HEK293 (cell line): ENCODE measurements at regions not wholly inside any gene's neighbourhood (a gene's known extent, or its start where the extent isn't known, plus 50 kb on each side); places are given as distances from the start of the nearest gene placed in this dataset.
"Not testable (repeated sequence)": the region's sequence is repeated elsewhere in the genome, so short reads cannot be mapped to it uniquely, and the experiment has no call there.

Experiments used
- CTCF ChIA-PET: fragments of 350-600 bp; formaldehyde crosslinking; extraction: SDS; loops from one replicate; lab custom pipeline; 2021; ENCODE audit warnings: antibody characterized with exemption; lab: Yijun Ruan, JAX
- POLR2A ChIA-PET: fragments of 300-600 bp; formaldehyde crosslinking; extraction: SDS; loops from one replicate; lab custom pipeline; 2020; ENCODE audit warnings: antibody characterized with exemption, inconsistent platforms; lab: Yijun Ruan, JAX
- H3K27ac ChIP-seq: fragments of 200-500 bp; sonication (Bioruptor generic); 2 replicates; pipeline ENCODE4 v1.5.1; 2014; ENCODE audit warnings: low read depth, low read length, control low read depth, inconsistent platforms; ENCODE audit errors: extremely low read depth
- H3K36me3 ChIP-seq, 2 experiments: fragments of 200-500 bp in 1 of 2; sonication (Bioruptor generic) in 1 of 2; 1 replicate in 1 of 2; 2 replicates in 1 of 2; pipeline ENCODE4 v1.5.1; 2014 to 2017; ENCODE audit warnings: inconsistent platforms in 2 of 2, low read length in 2 of 2; ENCODE audit not compliant: control insufficient read depth in 2 of 2, insufficient read depth in 1 of 2
- H3K4me1 ChIP-seq: fragments of 200-500 bp; sonication (Bioruptor generic); 2 replicates; pipeline ENCODE4 v1.5.1; 2014; ENCODE audit warnings: mild to moderate bottlenecking, low read length, inconsistent platforms; ENCODE audit not compliant: control insufficient read depth, insufficient read depth
- H3K4me3 ChIP-seq: 2 replicates; pipeline ENCODE4 v1.5.1; 2011; ENCODE audit warnings: low read depth, mild to moderate bottlenecking, control low read depth, low read length, moderate library complexity
- H3K9me3 ChIP-seq: fragments of 200-500 bp; sonication (Bioruptor generic); 2 replicates; pipeline ENCODE4 v1.5.1; 2014; ENCODE audit warnings: low read depth, low read length, inconsistent platforms; ENCODE audit not compliant: control insufficient read depth, insufficient read depth
- MZF1 ChIP-seq: fragments of 450-650 bp; formaldehyde crosslinking; IDR thresholded peaks from 2 replicates; pipeline ENCODE4 v1.5.1; 2017; ENCODE audit warnings: missing biosample characterization, missing genetic modification characterization, borderline replicate concordance
- SCRT1 ChIP-seq: fragments of 450-650 bp; formaldehyde crosslinking; IDR thresholded peaks from 2 replicates; pipeline ENCODE4 v1.5.1; 2016; ENCODE audit warnings: missing biosample characterization, missing genetic modification characterization, borderline replicate concordance
- TRIM28 ChIP-seq: IDR thresholded peaks from 2 replicates; pipeline ENCODE4 v1.6.1; 2011; ENCODE audit warnings: low read length, control low read depth, borderline replicate concordance
- WT1 ChIP-seq: fragments of 450-650 bp; formaldehyde crosslinking; IDR thresholded peaks from 2 replicates; pipeline ENCODE4 v1.5.1; 2016; ENCODE audit warnings: missing biosample characterization, missing genetic modification characterization
- ZBTB1 ChIP-seq: fragments of 450-650 bp; formaldehyde crosslinking; IDR thresholded peaks from 2 replicates; pipeline ENCODE4 v1.5.1; 2016; ENCODE audit warnings: missing biosample characterization, missing genetic modification characterization
- ZIC2 ChIP-seq: fragments of 450-650 bp; formaldehyde crosslinking; IDR thresholded peaks from 2 replicates; pipeline ENCODE4 v1.5.1; 2016; ENCODE audit warnings: missing biosample characterization, missing genetic modification characterization
- ZNF112 ChIP-seq: fragments of 450-650 bp; formaldehyde crosslinking; IDR thresholded peaks from 2 replicates; pipeline ENCODE4 v1.5.0; 2017; ENCODE audit warnings: missing biosample characterization, missing genetic modification characterization
- ZNF239 ChIP-seq: fragments of 450-650 bp; formaldehyde crosslinking; IDR thresholded peaks from 2 replicates; pipeline ENCODE4 v1.5.1; 2016; ENCODE audit warnings: missing biosample characterization, missing genetic modification characterization
- ZNF341 ChIP-seq: fragments of 450-650 bp; formaldehyde crosslinking; IDR thresholded peaks from 2 replicates; pipeline ENCODE4; 2016; ENCODE audit warnings: low read depth, missing biosample characterization, missing genetic modification characterization
- ZNF548 ChIP-seq: fragments of 450-650 bp; formaldehyde crosslinking; IDR thresholded peaks from 2 replicates; pipeline ENCODE4 v1.5.1; 2016; ENCODE audit warnings: missing biosample characterization, missing genetic modification characterization
- ZNF555 ChIP-seq: fragments of 450-650 bp; formaldehyde crosslinking; conservative IDR thresholded peaks from 2 replicates; pipeline ENCODE4 v1.5.1; 2017; ENCODE audit warnings: missing biosample characterization, mild to moderate bottlenecking, missing genetic modification characterization, inconsistent platforms
- TF ChIP-seq, protein P1 (sequence below): fragments of 450-650 bp; formaldehyde crosslinking; IDR thresholded peaks from 2 replicates; pipeline ENCODE4 v1.5.1; 2016; ENCODE audit warnings: missing biosample characterization, missing genetic modification characterization
- TF ChIP-seq, protein P2 (sequence below): fragments of 450-650 bp; formaldehyde crosslinking; optimal IDR thresholded peaks from 2 replicates; pipeline ENCODE3; 2016; ENCODE audit warnings: missing biosample characterization, mild to moderate bottlenecking, missing genetic modification characterization
- TF ChIP-seq, protein P3 (sequence below): fragments of 450-650 bp; formaldehyde crosslinking; IDR thresholded peaks from 2 replicates; pipeline ENCODE4 v1.5.1; 2016; ENCODE audit warnings: missing biosample characterization, missing genetic modification characterization, borderline replicate concordance
- TF ChIP-seq, protein P4 (sequence below): fragments of 450-650 bp; formaldehyde crosslinking; IDR thresholded peaks from 2 replicates; pipeline ENCODE4 v1.5.1; 2016; ENCODE audit warnings: missing biosample characterization, missing genetic modification characterization

DNA sequence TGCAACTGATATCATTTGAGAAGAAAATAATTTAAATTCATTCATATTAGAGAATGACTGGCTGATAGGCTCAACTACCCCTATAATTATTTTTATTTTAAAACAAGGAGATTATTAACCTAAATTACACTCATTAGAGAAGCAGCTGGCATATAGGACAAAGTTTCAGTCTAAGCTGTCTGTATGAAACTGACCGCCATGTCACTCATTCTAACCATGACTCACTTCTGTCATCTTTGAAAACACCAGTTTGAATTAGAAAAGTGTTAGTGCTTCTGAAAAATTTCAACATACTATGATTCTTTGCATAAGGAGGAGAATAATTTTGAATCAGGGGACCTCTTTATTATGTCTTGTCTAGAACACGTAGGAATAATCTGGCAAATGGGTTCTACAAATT lies 1058.5 kb downstream of the ROBO2 start:
- POLR2A ChIA-PET: no interaction called here
- no peaks in the 10 kb centered on the region for H3K9me3 ChIP-seq
- CTCF ChIA-PET: no interaction called here
- no peaks in the 10 kb centered on the region for H3K36me3 ChIP-seq
- H3K4me3 ChIP-seq: no peak overlapping the region
- H3K27ac ChIP-seq: no peak overlapping the region
- no peak for TF ChIP-seq ZNF112 (tag by site-specific recombination)
- no peaks in the 10 kb centered on the region for H3K4me1 ChIP-seq

DNA sequence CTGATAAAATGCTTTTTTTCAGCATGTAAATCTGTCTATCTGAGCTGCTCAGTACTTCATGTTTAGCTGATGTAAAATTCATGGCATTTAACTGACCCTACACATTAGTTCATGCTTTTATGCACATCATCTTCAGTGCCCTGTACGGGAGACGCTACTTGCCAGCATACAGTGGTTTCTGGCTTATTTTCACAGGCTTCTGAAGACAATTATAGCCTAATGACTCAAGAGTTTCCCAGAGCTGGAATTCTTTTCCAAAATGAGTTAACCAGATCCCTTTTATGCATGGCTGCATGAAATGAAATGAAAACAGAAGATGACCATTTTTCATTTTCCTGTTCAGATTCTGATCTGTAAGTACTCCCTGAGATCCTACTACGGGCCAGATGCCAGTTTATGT lies 1061.5 kb downstream of the ROBO2 start:
- Histone ChIP-seq H3K4me3 (no peak overlapping the region), H3K36me3 (no peaks in the 10 kb centered on the region), H3K9me3 (no peaks in the 10 kb centered on the region), H3K27ac (no peak overlapping the region), H3K4me1 (no peaks in the 10 kb centered on the region)
- TF ChIP-seq TRIM28: no peak
- TF ChIP-seq ZNF555 (tag by site-specific recombination): no peak
- no peak for TF ChIP-seq ZIC2 (tag by site-specific recombination)
- TF ChIP-seq ZBTB1 (tag by site-specific recombination): no peak
- CTCF ChIA-PET: interaction anchor here (0.6 kb wide), 1 partner anchor 324 kb away, joined by 3 read pairs; no protein-coding TSS in a partner anchor
- POLR2A ChIA-PET: no interaction called here

DNA sequence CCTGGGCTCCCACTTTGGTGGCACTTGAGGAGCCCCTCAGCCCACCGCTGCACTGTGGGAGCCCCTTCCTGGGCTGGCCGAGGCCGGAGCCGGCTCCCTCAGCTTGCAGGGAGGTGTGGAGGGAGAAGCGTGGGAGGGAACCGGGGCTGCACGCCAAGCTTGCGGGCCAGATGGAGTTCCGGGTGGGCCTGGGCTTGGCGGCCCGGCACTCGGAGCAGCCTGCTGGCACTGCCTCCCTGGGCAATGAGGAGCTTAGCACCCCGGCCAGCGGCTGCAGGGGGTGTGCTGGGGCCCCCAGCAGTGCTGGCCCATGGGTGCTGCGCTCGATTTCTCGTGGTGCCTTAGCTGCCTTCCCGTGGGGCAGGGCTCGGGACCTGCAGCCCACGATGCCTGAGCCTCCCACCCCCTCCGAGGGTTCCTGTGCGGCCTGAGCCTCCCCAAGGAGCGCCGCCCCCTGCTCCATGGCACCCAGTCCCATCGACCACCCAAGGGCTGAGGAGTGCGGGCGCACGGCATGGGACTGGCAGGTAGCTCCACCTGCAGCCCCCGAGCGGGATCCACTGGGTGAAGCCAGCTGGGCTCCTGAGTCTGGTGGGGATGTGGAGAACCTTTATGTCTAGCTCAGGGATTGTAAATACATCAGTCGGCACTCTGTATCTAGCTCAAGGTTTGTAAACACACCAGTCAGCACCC lies 1068.5 kb downstream of the ROBO2 start:
- H3K36me3 ChIP-seq, H3K4me3 ChIP-seq, H3K27ac ChIP-seq, POLR2A ChIA-PET, CTCF ChIA-PET, H3K4me1 ChIP-seq, H3K9me3 ChIP-seq: not testable (repeated sequence)

DNA sequence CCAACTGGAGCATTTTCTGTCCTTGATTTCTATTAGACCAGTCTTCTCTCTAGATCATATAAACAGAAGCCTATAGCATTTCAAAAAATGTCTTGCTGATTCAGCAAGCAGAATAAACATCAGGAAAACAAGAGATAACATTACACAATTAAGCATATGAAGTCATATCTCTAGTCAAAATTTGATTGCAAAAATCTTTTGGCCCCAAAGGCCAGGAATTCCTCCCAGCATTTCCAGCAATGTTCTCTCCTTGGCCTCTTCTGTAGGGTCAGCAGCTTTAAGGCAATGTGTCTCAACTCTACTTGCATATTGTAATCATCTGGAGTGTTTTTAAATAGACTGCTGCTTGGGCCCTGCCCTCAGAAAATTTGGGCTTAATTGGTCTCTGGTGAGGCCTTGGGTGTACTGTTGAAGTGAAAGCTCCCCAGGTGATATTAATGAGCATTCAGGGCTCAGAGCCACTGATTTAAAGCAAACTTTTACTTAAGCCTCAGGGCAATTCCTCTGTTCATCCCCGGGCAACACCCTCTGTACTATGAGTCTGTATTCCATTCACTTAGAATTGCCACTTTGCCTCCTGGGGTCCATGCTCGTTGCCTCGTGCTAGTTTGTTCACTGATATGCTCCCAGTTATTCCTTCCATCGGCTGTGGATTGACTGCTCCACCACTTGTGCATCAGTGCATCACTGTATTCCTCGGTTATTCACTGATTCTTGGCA lies 1072.6 kb downstream of the ROBO2 start:
- H3K4me3 ChIP-seq: no peak overlapping the region
- no peaks in the 10 kb centered on the region for H3K9me3 ChIP-seq
- H3K4me1 ChIP-seq: 0 out of 2 replicates have a peak, but pooled peaks cover 4% of the 10 kb centered on the region
- TF ChIP-seq, protein P1, sequence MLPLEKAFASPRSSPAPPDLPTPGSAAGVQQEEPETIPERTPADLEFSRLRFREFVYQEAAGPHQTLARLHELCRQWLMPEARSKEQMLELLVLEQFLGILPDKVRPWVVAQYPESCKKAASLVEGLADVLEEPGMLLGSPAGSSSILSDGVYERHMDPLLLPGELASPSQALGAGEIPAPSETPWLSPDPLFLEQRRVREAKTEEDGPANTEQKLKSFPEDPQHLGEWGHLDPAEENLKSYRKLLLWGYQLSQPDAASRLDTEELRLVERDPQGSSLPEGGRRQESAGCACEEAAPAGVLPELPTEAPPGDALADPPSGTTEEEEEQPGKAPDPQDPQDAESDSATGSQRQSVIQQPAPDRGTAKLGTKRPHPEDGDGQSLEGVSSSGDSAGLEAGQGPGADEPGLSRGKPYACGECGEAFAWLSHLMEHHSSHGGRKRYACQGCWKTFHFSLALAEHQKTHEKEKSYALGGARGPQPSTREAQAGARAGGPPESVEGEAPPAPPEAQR (tag by site-specific recombination): no peak
- POLR2A ChIA-PET: no interaction called here
- CTCF ChIA-PET: no interaction called here
- no peaks in the 10 kb centered on the region for H3K36me3 ChIP-seq
- H3K27ac ChIP-seq: no peak overlapping the region

DNA sequence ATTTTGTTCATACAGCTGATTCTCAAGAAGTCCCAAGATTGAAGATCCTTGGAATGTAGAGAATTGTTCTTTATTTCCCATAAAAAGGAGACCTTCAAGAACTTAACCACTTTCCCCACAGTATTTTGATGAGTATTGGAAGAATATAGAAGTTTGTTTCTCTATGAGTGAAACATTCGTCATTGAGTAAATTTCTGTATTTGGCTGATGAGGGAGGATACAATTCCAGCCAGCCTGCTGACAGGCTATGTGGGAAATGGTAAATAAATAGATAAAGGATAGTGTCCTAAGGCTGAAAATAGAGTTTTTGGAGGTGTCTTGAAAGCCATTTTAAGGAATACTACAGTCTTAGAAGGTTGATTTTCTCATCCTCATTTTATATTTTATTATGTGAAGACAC lies 1076.1 kb downstream of the ROBO2 start:
- ChIA-PET CTCF (no interaction called here), POLR2A (no interaction called here)
- no peak overlapping the region for H3K4me3 ChIP-seq
- 0 out of 2 replicates have a peak, but pooled peaks cover 2% of the 10 kb centered on the region for H3K4me1 ChIP-seq
- no peaks in the 10 kb centered on the region for H3K9me3 ChIP-seq
- no peaks in the 10 kb centered on the region for H3K36me3 ChIP-seq
- H3K27ac ChIP-seq: no peak overlapping the region
- TF ChIP-seq SCRT1: no peak
- TF ChIP-seq ZNF341: no peak
- no peak for TF ChIP-seq ZNF239 (tag by site-specific recombination)
- TF ChIP-seq WT1 (tag by site-specific recombination): no peak
- TF ChIP-seq MZF1 (tag by site-specific recombination): no peak
- TF ChIP-seq, protein P2, sequence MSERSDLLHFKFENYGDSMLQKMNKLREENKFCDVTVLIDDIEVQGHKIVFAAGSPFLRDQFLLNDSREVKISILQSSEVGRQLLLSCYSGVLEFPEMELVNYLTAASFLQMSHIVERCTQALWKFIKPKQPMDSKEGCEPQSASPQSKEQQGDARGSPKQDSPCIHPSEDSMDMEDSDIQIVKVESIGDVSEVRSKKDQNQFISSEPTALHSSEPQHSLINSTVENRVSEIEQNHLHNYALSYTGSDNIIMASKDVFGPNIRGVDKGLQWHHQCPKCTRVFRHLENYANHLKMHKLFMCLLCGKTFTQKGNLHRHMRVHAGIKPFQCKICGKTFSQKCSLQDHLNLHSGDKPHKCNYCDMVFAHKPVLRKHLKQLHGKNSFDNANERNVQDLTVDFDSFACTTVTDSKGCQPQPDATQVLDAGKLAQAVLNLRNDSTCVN (tag by site-specific recombination): no peak
- TF ChIP-seq, protein P3, sequence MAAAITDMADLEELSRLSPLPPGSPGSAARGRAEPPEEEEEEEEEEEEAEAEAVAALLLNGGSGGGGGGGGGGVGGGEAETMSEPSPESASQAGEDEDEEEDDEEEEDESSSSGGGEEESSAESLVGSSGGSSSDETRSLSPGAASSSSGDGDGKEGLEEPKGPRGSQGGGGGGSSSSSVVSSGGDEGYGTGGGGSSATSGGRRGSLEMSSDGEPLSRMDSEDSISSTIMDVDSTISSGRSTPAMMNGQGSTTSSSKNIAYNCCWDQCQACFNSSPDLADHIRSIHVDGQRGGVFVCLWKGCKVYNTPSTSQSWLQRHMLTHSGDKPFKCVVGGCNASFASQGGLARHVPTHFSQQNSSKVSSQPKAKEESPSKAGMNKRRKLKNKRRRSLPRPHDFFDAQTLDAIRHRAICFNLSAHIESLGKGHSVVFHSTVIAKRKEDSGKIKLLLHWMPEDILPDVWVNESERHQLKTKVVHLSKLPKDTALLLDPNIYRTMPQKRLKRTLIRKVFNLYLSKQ (tag by site-specific recombination): no peak
- no peak for TF ChIP-seq ZNF548
- TF ChIP-seq, protein P4, sequence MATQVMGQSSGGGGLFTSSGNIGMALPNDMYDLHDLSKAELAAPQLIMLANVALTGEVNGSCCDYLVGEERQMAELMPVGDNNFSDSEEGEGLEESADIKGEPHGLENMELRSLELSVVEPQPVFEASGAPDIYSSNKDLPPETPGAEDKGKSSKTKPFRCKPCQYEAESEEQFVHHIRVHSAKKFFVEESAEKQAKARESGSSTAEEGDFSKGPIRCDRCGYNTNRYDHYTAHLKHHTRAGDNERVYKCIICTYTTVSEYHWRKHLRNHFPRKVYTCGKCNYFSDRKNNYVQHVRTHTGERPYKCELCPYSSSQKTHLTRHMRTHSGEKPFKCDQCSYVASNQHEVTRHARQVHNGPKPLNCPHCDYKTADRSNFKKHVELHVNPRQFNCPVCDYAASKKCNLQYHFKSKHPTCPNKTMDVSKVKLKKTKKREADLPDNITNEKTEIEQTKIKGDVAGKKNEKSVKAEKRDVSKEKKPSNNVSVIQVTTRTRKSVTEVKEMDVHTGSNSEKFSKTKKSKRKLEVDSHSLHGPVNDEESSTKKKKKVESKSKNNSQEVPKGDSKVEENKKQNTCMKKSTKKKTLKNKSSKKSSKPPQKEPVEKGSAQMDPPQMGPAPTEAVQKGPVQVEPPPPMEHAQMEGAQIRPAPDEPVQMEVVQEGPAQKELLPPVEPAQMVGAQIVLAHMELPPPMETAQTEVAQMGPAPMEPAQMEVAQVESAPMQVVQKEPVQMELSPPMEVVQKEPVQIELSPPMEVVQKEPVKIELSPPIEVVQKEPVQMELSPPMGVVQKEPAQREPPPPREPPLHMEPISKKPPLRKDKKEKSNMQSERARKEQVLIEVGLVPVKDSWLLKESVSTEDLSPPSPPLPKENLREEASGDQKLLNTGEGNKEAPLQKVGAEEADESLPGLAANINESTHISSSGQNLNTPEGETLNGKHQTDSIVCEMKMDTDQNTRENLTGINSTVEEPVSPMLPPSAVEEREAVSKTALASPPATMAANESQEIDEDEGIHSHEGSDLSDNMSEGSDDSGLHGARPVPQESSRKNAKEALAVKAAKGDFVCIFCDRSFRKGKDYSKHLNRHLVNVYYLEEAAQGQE (tag by site-specific recombination): no peak
